Vagina (tissue), 2 donors: ENCODE measurements at regions not wholly inside any gene's neighbourhood (a gene's known extent, or its start where the extent isn't known, plus 50 kb on each side); places are given as distances from the start of the nearest gene placed in this dataset.

Experiments used
- CTCF ChIP-seq, 3 experiments: fragments of 450-650 bp in 2 of 3; fragments of 200-600 bp in 1 of 3; sonication (generic) in 1 of 3; IDR thresholded peaks; one replicate each; pipeline ENCODE4 v1.5.1; 2017 to 2019; ENCODE audit warnings: antibody characterized with exemption in 3 of 3, mild to moderate bottlenecking in 2 of 3, moderate library complexity in 2 of 3
- POLR2A ChIP-seq, 2 donors: fragments of 450-650 bp; IDR thresholded peaks; one replicate each; pipeline ENCODE4 v1.6.1; 2017; ENCODE audit warnings: antibody characterized with exemption in 2 of 2, mild to moderate bottlenecking in 2 of 2, moderate library complexity in 2 of 2
- POLR2AphosphoS5 ChIP-seq, 2 donors: sonication (generic); formaldehyde crosslinking; IDR thresholded peaks; one replicate each; pipeline ENCODE4 v1.9.0; 2017; ENCODE audit warnings: antibody characterized with exemption in 2 of 2, mild to moderate bottlenecking in 2 of 2, low read depth in 1 of 2; ENCODE audit not compliant: insufficient read depth in 1 of 2

GRCh38 chr2:65955259-65955658, 479.7 kb upstream of the MEIS1 start:
- no peak for TF ChIP-seq CTCF (IDR thresholded peaks at IDR 0.05)
- no peak for TF ChIP-seq POLR2AphosphoS5 (IDR thresholded peaks at IDR 0.05; ENCODE audit: insufficient read depth in 1 of 2, low read depth in 1 of 2)
- TF ChIP-seq POLR2A (IDR thresholded peaks at IDR 0.05), result no peak
